NCI-H187 treated with DMSO at 0.1 percent for 48 hours (cell line): ENCODE measurements at regions not wholly inside any gene's neighbourhood (a gene's known extent, or its start where the extent isn't known, plus 50 kb on each side); places are given as distances from the start of the nearest gene placed in this dataset.

Experiments
- DNase-seq: peaks from one replicate; lab custom pipeline; 2025; lab: John Stamatoyannopoulos, UW

- no peak for DNase-seq
Measured at GRCh38 chr5:156274453-156274852, 52.5 kb upstream of the SGCD start.
